ENCODE measurements at regions not wholly inside any gene's neighbourhood (a gene's known extent, or its start where the extent isn't known, plus 50 kb on each side); places are given as distances from the start of the nearest gene placed in this dataset.

- in situ Hi-C loops (cut with HindIII; ENCODE audit: low pct_unique_long_range_greater_than_20kb, low sequenced_read_pairs) (no loop called here), intact Hi-C loops (cut with micrococcal nuclease; ENCODE audit: unreplicated experiment) (no loop called here)
- Histone ChIP-seq H3K4me1 (ENCODE audit: control insufficient read depth, insufficient read depth, low read length) (no peaks in the 10 kb centered on the region; the same call in none of the 2 replicates), H3K27me3 (ENCODE audit: control insufficient read depth, insufficient read depth, low read length) (no peaks in the 10 kb centered on the region), H3K27ac (ENCODE audit: low read length) (no peak overlapping the region; the same call in 1 of the 2 replicates), H3K9me3 (ENCODE audit: control insufficient read depth, insufficient read depth, low read depth, low read length) (no peaks in the 10 kb centered on the region), H3K4me3 (ENCODE audit: low read depth in 2 of 2, low read length in 2 of 2) (peak overlapping the region; percentile 13 to 30; a peak in 3 of 4 replicates), H3K36me3 (ENCODE audit: control insufficient read depth, insufficient read depth, low read length) (no peaks in the 10 kb centered on the region)
- ATAC-seq (peak; percentile 74), DNase-seq (ENCODE audit: low read depth, low spot score) (peak; percentile 4)
- ChIA-PET POLR2A (no interaction called here), CTCF (interaction anchor here (0.6 to 0.8 kb wide), 2 partner anchors 16 to 571 kb away, joined by 3 read pairs; no protein-coding TSS in a partner anchor)
- no TSS peak for BruUV-seq (replicated peaks)
- no peak for TF ChIP-seq TCF7L2 (IDR thresholded peaks at IDR 0.05; ENCODE audit: low read depth, low read length)
- TF ChIP-seq, protein P1, sequence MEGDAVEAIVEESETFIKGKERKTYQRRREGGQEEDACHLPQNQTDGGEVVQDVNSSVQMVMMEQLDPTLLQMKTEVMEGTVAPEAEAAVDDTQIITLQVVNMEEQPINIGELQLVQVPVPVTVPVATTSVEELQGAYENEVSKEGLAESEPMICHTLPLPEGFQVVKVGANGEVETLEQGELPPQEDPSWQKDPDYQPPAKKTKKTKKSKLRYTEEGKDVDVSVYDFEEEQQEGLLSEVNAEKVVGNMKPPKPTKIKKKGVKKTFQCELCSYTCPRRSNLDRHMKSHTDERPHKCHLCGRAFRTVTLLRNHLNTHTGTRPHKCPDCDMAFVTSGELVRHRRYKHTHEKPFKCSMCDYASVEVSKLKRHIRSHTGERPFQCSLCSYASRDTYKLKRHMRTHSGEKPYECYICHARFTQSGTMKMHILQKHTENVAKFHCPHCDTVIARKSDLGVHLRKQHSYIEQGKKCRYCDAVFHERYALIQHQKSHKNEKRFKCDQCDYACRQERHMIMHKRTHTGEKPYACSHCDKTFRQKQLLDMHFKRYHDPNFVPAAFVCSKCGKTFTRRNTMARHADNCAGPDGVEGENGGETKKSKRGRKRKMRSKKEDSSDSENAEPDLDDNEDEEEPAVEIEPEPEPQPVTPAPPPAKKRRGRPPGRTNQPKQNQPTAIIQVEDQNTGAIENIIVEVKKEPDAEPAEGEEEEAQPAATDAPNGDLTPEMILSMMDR (IDR thresholded peaks at IDR 0.05): peak; percentile 86
Observed at GRCh38 chr4:189202182-189202868, 738.3 kb upstream of the FRG1 start.

DNA sequence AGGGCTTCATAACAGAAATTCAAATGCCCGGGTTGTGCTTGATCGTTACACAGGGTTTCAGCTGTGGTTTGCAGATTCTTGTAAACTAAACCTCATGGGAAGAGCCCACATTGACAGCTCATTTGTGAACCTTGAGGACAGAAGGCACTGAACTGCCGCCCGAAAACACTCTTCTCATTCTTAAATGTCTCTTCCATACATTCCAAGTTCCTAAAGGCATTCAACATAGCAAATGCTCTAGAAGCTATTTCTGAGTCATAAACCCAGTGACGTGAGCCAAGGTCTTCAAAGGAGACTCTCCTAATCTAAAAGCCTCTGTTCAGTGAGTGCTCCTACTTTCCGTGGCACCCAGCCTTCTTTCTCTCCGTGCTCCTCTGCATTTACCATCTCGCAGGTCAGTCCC lies 737.8 kb upstream of the FRG1 start:
- H3K4me1 ChIP-seq (ENCODE audit: control insufficient read depth, insufficient read depth, low read length): no peaks in the 10 kb centered on the region; the same call in none of the 2 replicates
- H3K4me3 ChIP-seq (ENCODE audit: low read depth in 2 of 2, low read length in 2 of 2): no peak overlapping the region
- ChIA-PET CTCF (interaction anchor here (0.5 to 0.6 kb wide), 2 partner anchors 505 to 570 kb away, joined by 3 read pairs; no protein-coding TSS in a partner anchor), POLR2A (no interaction called here)
- no peaks in the 10 kb centered on the region for H3K36me3 ChIP-seq (ENCODE audit: control insufficient read depth, insufficient read depth, low read length)
- no peak for TF ChIP-seq REST (IDR thresholded peaks at IDR 0.05; ENCODE audit: insufficient read depth in 1 of 2, low read depth in 2 of 2, low read length in 1 of 2)
- TF ChIP-seq, protein P1 (IDR thresholded peaks at IDR 0.05): no peak
- TF ChIP-seq TCF7L2 (IDR thresholded peaks at IDR 0.05; ENCODE audit: low read depth, low read length): no peak
- TF ChIP-seq SIN3A (IDR thresholded peaks at IDR 0.05; ENCODE audit: borderline replicate concordance, insufficient read depth, low read depth, low read length): no peak
- no peak for TF ChIP-seq POLR2AphosphoS5 (IDR thresholded peaks at IDR 0.05; ENCODE audit: low read depth, low read length)
- intact Hi-C loops (cut with micrococcal nuclease; ENCODE audit: unreplicated experiment) (no loop called here), in situ Hi-C loops (cut with HindIII; ENCODE audit: low pct_unique_long_range_greater_than_20kb, low sequenced_read_pairs) (no loop called here)
- DNase-seq (ENCODE audit: low read depth, low spot score) (no peak), ATAC-seq (no peak)
- BruUV-seq (replicated peaks): no TSS peak
- H3K27ac ChIP-seq (ENCODE audit: low read length): no peak overlapping the region
- no peaks in the 10 kb centered on the region for H3K27me3 ChIP-seq (ENCODE audit: control insufficient read depth, insufficient read depth, low read length)
- no peaks in the 10 kb centered on the region for H3K9me3 ChIP-seq (ENCODE audit: control insufficient read depth, insufficient read depth, low read depth, low read length)
